SK-N-MC (cell line): ENCODE measurements at regions not wholly inside any gene's neighbourhood (a gene's known extent, or its start where the extent isn't known, plus 50 kb on each side); places are given as distances from the start of the nearest gene placed in this dataset.

Source experiments
- DNase-seq: peaks from one replicate; pipeline ENCODE4 v3.0.0-alpha.2; 2011; ENCODE audit warnings: low read depth, low spot score
- H3K27ac ChIP-seq: fragments of 200-600 bp; sonication (generic); 2 replicates; pipeline ENCODE4 v1.5.1; 2016; ENCODE audit warnings: mixed run types
- H3K36me3 ChIP-seq: fragments of 200-600 bp; sonication (generic); 2 replicates; pipeline ENCODE4 v1.6.1; 2017; ENCODE audit warnings: antibody characterized with exemption, low read length, mixed read lengths; ENCODE audit not compliant: insufficient read depth
- H3K4me3 ChIP-seq: fragments of 200-600 bp; sonication (generic); 2 replicates; pipeline ENCODE4 v1.5.1; 2016
- H3K9ac ChIP-seq: fragments of 200-600 bp; sonication (generic); 2 replicates; pipeline ENCODE4 v1.8.0; 2017; ENCODE audit warnings: mixed run types, mixed read lengths; ENCODE audit not compliant: insufficient read length
- H3K9me3 ChIP-seq: fragments of 200-600 bp; sonication (generic); 2 replicates; pipeline ENCODE4 v1.6.1; 2017; ENCODE audit warnings: low read depth, mild to moderate bottlenecking, antibody characterized with exemption, low read length, moderate library complexity, mixed read lengths
- EZH2 ChIP-seq: fragments of 200-600 bp; sonication (generic); IDR thresholded peaks from one replicate; pipeline ENCODE4 v1.6.1; 2017; ENCODE audit warnings: antibody characterized with exemption
- FOXP2 ChIP-seq: optimal IDR thresholded peaks from 2 replicates; pipeline ENCODE3; 2011; ENCODE audit warnings: mild to moderate bottlenecking, moderate library complexity; ENCODE audit not compliant: insufficient read depth; ENCODE audit errors: extremely low read length, control extremely low read depth
- POLR2AphosphoS5 ChIP-seq: IDR thresholded peaks from 2 replicates; pipeline ENCODE4 v1.6.1; 2012; ENCODE audit warnings: mild to moderate bottlenecking, low read depth, low read length, borderline replicate concordance

DNA sequence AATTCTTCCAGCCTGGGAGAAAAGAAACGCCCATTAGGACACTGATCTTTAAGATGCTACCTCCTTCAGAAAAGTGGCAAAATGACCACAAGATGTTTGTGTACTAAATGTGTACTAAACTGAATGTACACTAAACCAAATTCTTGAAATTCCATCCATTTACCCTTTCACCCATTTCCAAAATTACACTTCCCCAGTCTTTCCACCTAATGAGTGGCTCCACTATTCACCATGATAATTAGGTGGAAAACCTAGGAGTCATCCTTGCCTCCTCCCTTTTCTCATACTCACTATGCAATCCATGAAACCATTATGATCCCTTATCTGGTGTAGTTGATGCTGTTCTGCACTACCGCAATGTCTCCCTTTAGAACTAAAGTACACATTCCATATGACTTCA is 452.1 kb upstream of the THBS1 start:
- Histone ChIP-seq H3K9ac (no peak overlapping the region), H3K9me3 (no peaks in the 10 kb centered on the region), H3K27ac (no peak overlapping the region), H3K36me3 (no peaks in the 10 kb centered on the region), H3K4me3 (no peak overlapping the region)
- no peak for DNase-seq
- no peak for TF ChIP-seq POLR2AphosphoS5
- TF ChIP-seq FOXP2, result no peak
- TF ChIP-seq EZH2, result no peak

DNA sequence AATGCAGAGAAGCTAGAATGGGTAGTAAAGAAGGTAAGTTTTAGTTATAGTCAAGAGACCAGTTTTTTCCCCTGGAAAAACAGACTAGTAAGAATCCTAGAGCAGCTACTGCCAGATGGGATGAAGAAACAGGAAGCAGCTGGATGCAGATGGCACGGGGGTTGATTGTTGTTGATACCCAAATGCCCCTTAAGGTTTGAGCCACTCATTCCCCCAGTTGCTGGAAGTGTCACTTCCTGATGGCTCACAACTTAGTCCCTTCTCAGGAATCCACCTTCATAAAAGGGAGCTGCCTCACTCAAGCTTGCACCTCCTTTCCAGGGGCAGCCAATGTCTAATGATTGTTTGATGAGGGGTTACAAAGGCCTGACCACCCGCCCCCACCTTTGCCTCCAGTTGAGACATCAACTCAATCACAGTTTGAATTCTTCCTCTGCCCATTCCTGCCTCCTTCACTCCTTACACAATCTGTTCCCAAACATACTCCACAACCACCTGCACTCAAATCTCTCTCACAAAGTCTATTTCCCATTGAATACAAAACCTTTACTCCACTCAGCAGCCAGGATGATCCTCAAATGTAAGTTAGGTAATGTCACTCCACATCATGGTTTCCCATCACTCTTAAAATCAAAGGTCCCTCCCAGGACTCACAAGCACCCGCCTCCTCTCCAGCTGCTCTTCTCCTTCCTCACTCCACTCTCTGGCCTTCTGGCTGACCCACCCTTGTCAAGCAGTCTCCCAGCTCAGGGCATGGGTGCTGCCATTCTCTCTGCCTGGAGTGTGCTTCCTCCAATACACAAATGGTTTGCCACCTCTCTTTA is 450.1 kb upstream of the THBS1 start:
- Histone ChIP-seq H3K4me3 (no peak overlapping the region), H3K9ac (no peak overlapping the region), H3K27ac (no peak overlapping the region), H3K9me3 (no peaks in the 10 kb centered on the region), H3K36me3 (no peaks in the 10 kb centered on the region)
- TF ChIP-seq FOXP2 (no peak), EZH2 (no peak), POLR2AphosphoS5 (no peak)
- DNase-seq, result no peak

DNA sequence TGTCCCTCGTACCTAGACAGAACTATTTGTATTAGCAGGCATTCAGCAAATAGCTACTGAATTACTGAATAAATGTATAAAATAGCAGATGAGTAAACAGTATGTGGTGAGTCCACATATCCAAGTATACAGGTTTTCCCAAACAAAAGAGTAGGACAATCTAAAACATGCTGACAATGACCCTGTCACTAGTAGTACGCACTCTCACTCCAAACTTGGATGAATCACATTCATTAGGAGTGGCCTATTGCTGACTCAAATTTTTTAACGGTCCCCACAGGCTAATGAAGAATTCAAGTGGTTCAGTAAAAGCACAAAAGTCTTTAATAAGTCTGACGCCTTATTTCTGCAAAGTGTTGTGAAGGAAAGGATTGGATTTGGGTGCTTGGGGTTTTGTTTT is 449.3 kb upstream of the THBS1 start:
- H3K9me3 ChIP-seq, result no peaks in the 10 kb centered on the region
- no peaks in the 10 kb centered on the region for H3K36me3 ChIP-seq
- H3K4me3 ChIP-seq, result no peak overlapping the region
- no peak for DNase-seq
- H3K27ac ChIP-seq, result no peak overlapping the region
- H3K9ac ChIP-seq, result no peak overlapping the region
- TF ChIP-seq POLR2AphosphoS5 (no peak), FOXP2 (no peak), EZH2 (no peak)

- Histone ChIP-seq H3K9ac (no peak overlapping the region), H3K27ac (no peak overlapping the region), H3K36me3 (no peaks in the 10 kb centered on the region), H3K9me3 (no peaks in the 10 kb centered on the region), H3K4me3 (no peak overlapping the region)
- no peak for TF ChIP-seq FOXP2
- no peak for TF ChIP-seq EZH2
- no peak for TF ChIP-seq POLR2AphosphoS5
- no peak for DNase-seq
These were observed 448.8 kb upstream of the THBS1 start for GRCh38 chr15:39132070-39132469.

DNA sequence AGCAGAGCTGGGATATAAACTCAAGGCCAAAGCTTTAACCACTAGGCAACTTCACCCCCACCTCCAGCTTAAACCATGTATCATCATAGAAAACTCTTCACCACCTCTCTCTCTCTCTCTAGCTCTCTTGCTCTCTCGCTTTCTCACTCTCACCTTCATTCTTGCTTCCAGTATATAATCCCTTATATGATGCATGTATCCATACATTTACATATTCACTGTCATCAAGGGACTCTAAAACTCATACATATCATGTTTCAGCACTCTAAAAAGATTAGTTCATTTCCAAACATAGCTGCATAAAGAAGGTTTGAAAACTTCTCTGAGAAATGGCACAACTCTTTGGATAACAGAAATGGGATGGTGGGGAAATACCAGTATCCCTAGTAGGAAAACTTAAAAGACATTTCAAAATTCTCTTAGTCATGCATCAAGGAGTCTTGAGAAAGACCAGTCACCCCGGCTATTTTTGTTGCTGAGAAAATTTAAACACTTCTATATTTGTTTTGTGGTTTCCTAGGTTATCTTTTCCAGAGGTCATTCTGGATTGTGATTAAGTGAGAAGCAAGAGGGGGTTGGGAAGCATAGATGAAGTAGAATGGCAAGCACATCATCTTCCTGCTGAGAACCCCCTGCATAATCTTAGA is 447.8 kb upstream of the THBS1 start:
- TF ChIP-seq POLR2AphosphoS5, result no peak
- no peak for TF ChIP-seq FOXP2
- no peak for TF ChIP-seq EZH2
- no peak overlapping the region for H3K9ac ChIP-seq
- H3K36me3 ChIP-seq, result no peaks in the 10 kb centered on the region

DNA sequence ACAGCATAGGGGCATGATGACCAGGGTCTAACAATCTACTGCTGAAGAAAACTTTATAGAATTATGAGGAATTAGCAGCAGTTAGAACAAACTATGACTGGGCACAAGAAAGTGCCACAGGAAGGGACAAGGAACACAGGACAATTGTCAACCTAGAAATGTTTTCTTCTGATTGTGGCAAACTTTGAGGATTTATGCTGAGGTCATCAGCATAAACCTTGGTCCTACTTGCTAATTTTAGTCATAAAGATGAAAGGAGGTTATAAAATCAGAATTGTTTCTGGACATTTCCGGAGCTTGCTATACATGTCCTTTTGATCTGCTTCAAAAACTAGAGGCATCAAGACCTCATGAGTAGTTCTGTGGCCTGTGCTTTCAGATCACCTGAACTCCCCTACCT is 446.6 kb upstream of the THBS1 start:
- Histone ChIP-seq H3K4me3 (no peak overlapping the region), H3K9me3 (no peaks in the 10 kb centered on the region), H3K9ac (no peak overlapping the region), H3K27ac (no peak overlapping the region), H3K36me3 (no peaks in the 10 kb centered on the region)
- DNase-seq, result no peak
- no peak for TF ChIP-seq FOXP2
- no peak for TF ChIP-seq EZH2
- TF ChIP-seq POLR2AphosphoS5, result no peak

More for the DNA sequence above, 447.8 kb upstream of the THBS1 start:
- DNase-seq, result no peak
- Histone ChIP-seq H3K27ac (no peak overlapping the region), H3K4me3 (no peak overlapping the region), H3K9me3 (no peaks in the 10 kb centered on the region)

DNA sequence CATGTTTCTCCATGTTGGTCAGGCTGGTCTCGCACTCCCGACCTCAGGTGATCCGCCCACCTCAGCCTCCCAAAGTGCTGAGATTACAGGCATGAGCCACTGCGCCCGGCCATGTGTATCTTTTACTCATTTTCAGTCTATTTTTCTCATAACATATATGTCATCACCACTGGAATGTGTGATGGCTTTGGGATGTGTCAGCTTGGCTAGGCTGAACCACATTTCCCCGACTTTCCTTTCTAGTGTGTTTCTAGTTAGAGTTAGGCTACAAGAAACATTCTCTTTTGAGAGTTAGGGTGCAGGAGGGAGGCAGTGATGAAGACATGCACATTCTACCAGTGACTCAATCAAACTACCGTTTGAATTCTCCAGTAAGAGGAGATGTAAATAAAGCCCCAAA is 444.9 kb upstream of the THBS1 start:
- Histone ChIP-seq H3K9me3 (no peaks in the 10 kb centered on the region), H3K27ac (no peak overlapping the region), H3K36me3 (no peaks in the 10 kb centered on the region), H3K9ac (no peak overlapping the region), H3K4me3 (no peak overlapping the region)
- no peak for TF ChIP-seq EZH2
- TF ChIP-seq FOXP2, result no peak
- no peak for TF ChIP-seq POLR2AphosphoS5
- DNase-seq, result no peak

DNA sequence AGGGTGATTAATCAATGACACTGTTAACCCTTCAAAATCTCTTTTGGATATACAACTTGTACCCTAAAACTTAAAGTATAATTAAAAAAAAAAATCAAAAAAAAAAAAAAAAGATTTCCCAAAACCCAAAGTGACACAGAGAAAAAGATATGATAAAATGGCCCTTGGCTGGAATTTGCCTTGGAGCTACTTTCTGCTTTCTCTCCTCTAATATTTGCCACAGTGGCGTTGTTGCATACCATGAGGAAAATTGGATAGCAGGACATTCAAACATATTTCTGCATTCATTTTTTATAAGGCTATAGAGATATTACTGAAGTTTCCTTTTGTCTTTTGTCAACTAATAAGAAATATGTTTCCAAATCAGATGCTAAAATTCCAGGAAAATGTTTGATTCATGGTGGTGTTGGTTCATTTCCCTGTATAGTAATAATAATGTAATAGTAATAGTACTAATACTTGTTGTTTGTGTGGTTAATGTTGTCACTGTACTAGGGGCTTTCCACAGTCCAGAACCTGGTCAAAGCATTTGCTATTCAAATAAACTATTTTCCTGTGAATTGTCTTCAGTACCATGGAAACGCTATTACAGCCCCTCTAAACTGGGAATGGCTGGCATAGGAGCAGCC is 441.3 kb upstream of the THBS1 start:
- DNase-seq, result no peak
- Histone ChIP-seq H3K9ac (no peak overlapping the region), H3K27ac (no peak overlapping the region), H3K9me3 (no peaks in the 10 kb centered on the region), H3K4me3 (no peak overlapping the region), H3K36me3 (no peaks in the 10 kb centered on the region)
- TF ChIP-seq POLR2AphosphoS5 (no peak), FOXP2 (no peak), EZH2 (no peak)
